MG63 (cell line): ENCODE measurements at regions not wholly inside any gene's neighbourhood (a gene's known extent, or its start where the extent isn't known, plus 50 kb on each side); places are given as distances from the start of the nearest gene placed in this dataset.
"Not testable (repeated sequence)": the region's sequence is repeated elsewhere in the genome, so short reads cannot be mapped to it uniquely, and the experiment has no call there.

ENCODE experiments used
- DNase-seq: peaks from one replicate; pipeline ENCODE4 v3.0.0-alpha.2; 2020
- H3K27me3 ChIP-seq: fragments of 250-450 bp; sonication (Bioruptor Pico); 2 replicates; pipeline ENCODE4 v1.5.1; 2020; ENCODE audit warnings: mild to moderate bottlenecking, moderate library complexity
- H3K36me3 ChIP-seq: fragments of 250-450 bp; sonication (Bioruptor Pico); 2 replicates; pipeline ENCODE4 v1.5.1; 2020; ENCODE audit warnings: mild to moderate bottlenecking, moderate library complexity
- H3K4me3 ChIP-seq: fragments of 250-450 bp; sonication (Bioruptor Pico); 2 replicates; pipeline ENCODE4 v1.5.1; 2020; ENCODE audit warnings: mild to moderate bottlenecking, moderate library complexity
- H3K9me3 ChIP-seq: fragments of 250-450 bp; sonication (Bioruptor Pico); 2 replicates; pipeline ENCODE4 v1.5.1; 2020; ENCODE audit warnings: mild to moderate bottlenecking, moderate library complexity

DNA sequence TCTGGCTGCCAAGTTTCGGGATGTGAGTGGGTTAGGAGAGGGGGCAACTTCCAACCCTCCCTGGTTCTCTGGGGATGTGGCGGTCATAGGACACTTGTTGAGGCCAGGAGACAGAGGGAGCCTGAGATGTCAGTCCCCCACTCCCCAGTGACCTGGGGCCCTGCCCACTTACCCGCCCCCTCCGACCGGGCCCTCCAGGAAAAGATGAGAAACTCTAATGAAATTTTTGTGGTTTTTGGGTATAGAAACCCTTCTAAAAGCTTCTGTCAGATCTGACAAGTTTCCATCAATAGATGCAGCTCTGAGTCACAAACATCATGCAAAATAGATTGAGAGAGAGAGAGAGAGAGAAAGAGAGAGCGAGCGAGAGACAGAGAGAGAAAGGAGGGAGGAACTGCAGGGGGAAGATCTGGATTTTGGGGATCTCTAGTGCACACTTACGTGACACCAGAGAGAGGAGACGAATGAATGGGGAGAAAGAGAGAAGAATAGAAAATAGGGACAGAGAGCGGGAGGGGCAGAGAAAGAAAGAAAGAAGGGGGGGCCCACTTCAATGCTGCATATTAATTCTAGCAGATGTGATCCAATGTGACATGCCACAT, 94.0 kb downstream of the PTPRS start:
- no peak overlapping the region for H3K4me3 ChIP-seq
- H3K36me3 ChIP-seq = no peaks in the 10 kb centered on the region
- DNase-seq = no peak
- no peaks in the 10 kb centered on the region for H3K27me3 ChIP-seq
- H3K9me3 ChIP-seq = no peaks in the 10 kb centered on the region

- Histone ChIP-seq H3K9me3 (no peaks in the 10 kb centered on the region), H3K27me3 (no peaks in the 10 kb centered on the region), H3K4me3 (no peak overlapping the region), H3K36me3 (no peaks in the 10 kb centered on the region)
- no peak for DNase-seq
Measured at GRCh38 chr19:5245631-5246553, 94.7 kb downstream of the PTPRS start.

GRCh38 chr19:5244351-5244750, 96.3 kb downstream of the PTPRS start:
- Histone ChIP-seq H3K9me3 (no peaks in the 10 kb centered on the region), H3K36me3 (no peaks in the 10 kb centered on the region), H3K4me3 (no peak overlapping the region), H3K27me3 (no peaks in the 10 kb centered on the region)
- DNase-seq = no peak

GRCh38 chr19:5243878-5244277, 96.7 kb downstream of the PTPRS start:
- H3K9me3 ChIP-seq = no peaks in the 10 kb centered on the region

GRCh38 chr19:5241896-5242295, 98.7 kb downstream of the PTPRS start:
- H3K4me3 ChIP-seq, H3K36me3 ChIP-seq, H3K9me3 ChIP-seq, H3K27me3 ChIP-seq, DNase-seq: not testable (repeated sequence)

More at GRCh38 chr19:5243878-5244277, 96.7 kb downstream of the PTPRS start:
- no peaks in the 10 kb centered on the region for H3K27me3 ChIP-seq
- H3K4me3 ChIP-seq = no peak overlapping the region
- H3K36me3 ChIP-seq = no peaks in the 10 kb centered on the region
- DNase-seq = no peak

- Histone ChIP-seq H3K36me3 (no peaks in the 10 kb centered on the region), H3K9me3 (no peaks in the 10 kb centered on the region), H3K27me3 (no peaks in the 10 kb centered on the region), H3K4me3 (no peak overlapping the region)
- DNase-seq = no peak
Measured at GRCh38 chr19:5240011-5240410, 100.6 kb downstream of the PTPRS start.

- H3K36me3 ChIP-seq = no peaks in the 10 kb centered on the region
- H3K27me3 ChIP-seq = no peaks in the 10 kb centered on the region
- no peak overlapping the region for H3K4me3 ChIP-seq
- H3K9me3 ChIP-seq = no peaks in the 10 kb centered on the region
- DNase-seq = no peak
Measured at GRCh38 chr19:5238700-5239099, 101.9 kb downstream of the PTPRS start.

- Histone ChIP-seq H3K4me3 (no peak overlapping the region), H3K9me3 (no peaks in the 10 kb centered on the region), H3K36me3 (no peaks in the 10 kb centered on the region), H3K27me3 (no peaks in the 10 kb centered on the region)
- no peak for DNase-seq
Measured at GRCh38 chr19:5237939-5238480, 102.6 kb downstream of the PTPRS start.

DNA sequence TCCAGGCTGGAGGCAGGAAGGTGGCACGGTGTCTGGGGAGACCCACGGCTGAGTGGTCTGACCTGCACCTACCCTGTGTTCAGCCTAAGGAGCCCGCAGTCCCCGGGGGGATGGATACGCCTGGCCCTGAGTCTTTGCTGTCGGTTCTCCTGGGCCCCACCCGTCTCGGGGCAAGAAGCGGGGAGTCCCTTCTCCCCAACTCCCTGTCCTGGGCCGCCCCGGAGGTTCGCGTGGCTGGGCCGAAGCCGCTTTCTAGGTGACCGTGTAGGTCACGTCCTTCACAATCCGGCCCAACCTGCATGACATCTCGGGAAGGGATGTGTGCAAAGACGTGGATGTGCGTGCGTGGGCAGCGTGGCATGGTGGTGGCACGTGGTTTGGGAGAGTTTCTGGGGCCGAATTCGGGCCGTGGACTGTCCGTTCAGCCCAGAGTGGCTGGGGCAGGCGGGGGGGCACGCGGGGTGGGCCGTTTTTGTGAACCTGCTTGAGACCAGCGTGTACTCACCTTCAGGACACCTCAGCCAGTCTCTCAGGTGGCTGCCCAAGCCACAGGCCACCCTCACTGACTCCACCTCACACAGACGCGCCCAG, 103.3 kb downstream of the PTPRS start:
- Histone ChIP-seq H3K36me3 (no peaks in the 10 kb centered on the region), H3K27me3 (no peaks in the 10 kb centered on the region), H3K4me3 (no peak overlapping the region), H3K9me3 (no peaks in the 10 kb centered on the region)
- no peak for DNase-seq

DNA sequence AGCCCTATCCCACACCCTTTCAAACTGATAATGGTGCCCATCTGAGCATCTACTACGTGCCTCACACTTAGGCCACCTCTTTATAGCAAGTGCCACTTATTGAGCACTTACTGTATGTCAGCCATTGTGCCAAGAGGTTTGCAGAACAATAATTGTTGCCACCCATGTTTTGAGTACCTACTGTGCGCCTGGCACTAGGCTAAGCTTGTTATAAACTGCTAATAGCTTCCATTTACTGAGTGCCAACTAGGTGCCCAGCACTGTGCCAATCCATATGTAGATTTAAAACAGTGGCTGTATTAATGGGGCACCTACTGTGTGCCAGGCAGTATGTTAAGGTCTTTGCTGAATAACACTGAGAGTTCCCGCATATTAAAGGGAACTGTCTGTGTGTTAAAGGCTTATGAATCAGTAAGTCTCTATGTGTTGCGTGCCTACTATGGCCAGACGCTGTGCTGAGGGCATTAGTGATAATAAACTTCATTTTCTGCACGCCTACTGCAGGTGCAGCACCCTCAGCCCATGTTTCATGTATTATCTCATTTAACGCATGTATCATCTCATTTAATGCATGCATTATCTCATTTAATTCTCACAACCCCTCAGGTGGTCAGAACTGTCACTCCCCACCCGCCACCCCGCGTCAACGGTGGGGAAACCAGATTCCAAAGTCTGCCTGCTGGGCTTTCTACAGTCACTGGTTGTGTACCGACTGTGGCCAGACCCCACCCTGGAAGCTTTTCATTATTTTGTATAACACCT, 105.0 kb downstream of the PTPRS start:
- H3K4me3 ChIP-seq = no peak overlapping the region
- no peak for DNase-seq
- H3K9me3 ChIP-seq = no peaks in the 10 kb centered on the region
- no peaks in the 10 kb centered on the region for H3K27me3 ChIP-seq
- no peaks in the 10 kb centered on the region for H3K36me3 ChIP-seq

DNA sequence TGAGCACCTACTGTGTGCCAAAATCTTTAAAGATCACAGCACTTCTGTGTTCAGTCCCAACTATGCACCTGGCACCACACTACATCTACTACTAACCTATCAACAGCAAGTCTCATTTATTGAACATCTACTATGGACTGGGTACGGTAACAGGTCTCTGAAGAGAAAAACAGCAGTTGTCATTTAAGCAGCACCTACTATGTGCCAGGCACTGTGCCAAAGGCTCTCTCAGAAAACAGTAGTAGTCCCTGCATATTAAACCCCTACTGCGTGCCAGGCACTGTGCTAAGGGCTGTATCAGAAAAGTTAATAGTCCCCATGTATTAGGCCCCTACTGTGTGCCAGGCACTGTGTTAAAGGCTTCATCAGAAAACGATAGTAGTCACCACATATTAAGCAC, 106.2 kb downstream of the PTPRS start:
- DNase-seq = no peak
- no peaks in the 10 kb centered on the region for H3K27me3 ChIP-seq
- no peaks in the 10 kb centered on the region for H3K36me3 ChIP-seq
- H3K9me3 ChIP-seq = no peaks in the 10 kb centered on the region
- H3K4me3 ChIP-seq = no peak overlapping the region

- no peak overlapping the region for H3K4me3 ChIP-seq
- no peak for DNase-seq
- no peaks in the 10 kb centered on the region for H3K27me3 ChIP-seq
- no peaks in the 10 kb centered on the region for H3K36me3 ChIP-seq
- no peaks in the 10 kb centered on the region for H3K9me3 ChIP-seq
Measured at GRCh38 chr19:5232798-5233505, 107.7 kb downstream of the PTPRS start.

GRCh38 chr19:5231857-5232678, 108.5 kb downstream of the PTPRS start:
- no peak for DNase-seq
- H3K27me3 ChIP-seq = no peaks in the 10 kb centered on the region

DNA sequence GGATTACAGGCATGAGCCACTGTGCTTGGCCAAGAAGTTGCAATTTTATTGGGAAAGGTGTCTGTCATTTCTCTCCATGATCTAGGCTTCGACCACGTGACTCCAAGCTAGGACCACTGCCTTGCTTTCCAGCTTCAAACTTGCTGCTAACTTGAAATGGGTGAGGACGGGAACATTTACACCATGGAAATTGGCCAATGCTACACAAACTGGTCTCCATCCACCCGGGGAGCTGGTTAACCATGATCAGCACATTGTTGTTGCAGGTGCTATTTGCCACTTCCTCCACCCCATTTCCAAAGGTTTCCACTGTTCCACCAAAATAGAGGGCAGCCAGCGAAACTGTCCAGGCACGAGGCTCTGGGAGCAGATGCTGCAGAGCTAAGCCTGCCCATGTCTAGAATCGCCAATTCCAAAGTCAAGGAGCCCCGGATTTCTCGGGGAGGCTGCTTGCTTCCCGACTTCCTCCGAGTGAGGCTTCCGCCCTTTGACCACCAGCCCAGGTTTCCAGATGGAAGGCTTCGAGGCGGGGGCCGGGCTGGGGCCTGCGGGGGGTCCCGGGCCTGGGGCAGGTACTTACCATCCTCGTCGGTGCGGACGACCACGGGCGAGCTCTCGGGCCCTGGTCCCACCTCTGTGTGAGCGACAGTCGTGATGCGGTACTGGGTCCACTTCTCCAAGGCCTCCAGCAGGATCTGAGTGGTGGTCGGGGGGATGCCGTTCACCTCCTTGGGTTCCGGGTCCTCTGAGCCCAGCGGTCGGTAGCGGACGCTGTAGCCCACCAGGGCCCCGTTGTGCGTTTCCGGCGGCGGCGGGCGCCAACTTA, 109.7 kb downstream of the PTPRS start:
- DNase-seq = no peak
- Histone ChIP-seq H3K36me3 (no peaks in the 10 kb centered on the region), H3K4me3 (no peak overlapping the region), H3K27me3 (no peaks in the 10 kb centered on the region), H3K9me3 (no peaks in the 10 kb centered on the region)

More at GRCh38 chr19:5231857-5232678, 108.5 kb downstream of the PTPRS start:
- no peaks in the 10 kb centered on the region for H3K36me3 ChIP-seq
- H3K9me3 ChIP-seq = no peaks in the 10 kb centered on the region
- H3K4me3 ChIP-seq = no peak overlapping the region
